ENCODE measurements at regions not wholly inside any gene's neighbourhood (a gene's known extent, or its start where the extent isn't known, plus 50 kb on each side); places are given as distances from the start of the nearest gene placed in this dataset.
"Not testable (repeated sequence)": the region's sequence is repeated elsewhere in the genome, so short reads cannot be mapped to it uniquely, and the experiment has no call there.

DNA sequence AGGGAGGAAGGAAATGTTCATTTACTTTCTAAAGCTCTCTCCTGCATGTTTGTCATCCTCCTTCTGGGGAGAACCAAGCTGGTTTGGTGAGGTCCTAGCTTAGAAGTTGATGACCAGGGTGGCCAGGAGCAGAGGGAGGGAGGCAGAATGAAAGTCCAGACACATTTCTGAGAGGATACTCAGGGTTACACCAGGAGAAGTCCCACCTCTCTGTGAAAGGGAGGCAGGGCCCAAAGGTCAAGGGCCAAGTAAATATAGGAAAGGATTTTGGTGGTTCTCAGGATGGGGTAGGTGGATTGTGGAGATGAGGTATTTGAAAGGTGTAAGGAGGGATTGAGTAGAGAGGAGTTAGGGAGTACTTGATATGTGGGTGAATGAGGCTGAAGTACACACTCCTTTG, 58.0 kb upstream of the FBXO11 start:
- no peak for DNase-seq (ENCODE audit: low read depth)

DNA sequence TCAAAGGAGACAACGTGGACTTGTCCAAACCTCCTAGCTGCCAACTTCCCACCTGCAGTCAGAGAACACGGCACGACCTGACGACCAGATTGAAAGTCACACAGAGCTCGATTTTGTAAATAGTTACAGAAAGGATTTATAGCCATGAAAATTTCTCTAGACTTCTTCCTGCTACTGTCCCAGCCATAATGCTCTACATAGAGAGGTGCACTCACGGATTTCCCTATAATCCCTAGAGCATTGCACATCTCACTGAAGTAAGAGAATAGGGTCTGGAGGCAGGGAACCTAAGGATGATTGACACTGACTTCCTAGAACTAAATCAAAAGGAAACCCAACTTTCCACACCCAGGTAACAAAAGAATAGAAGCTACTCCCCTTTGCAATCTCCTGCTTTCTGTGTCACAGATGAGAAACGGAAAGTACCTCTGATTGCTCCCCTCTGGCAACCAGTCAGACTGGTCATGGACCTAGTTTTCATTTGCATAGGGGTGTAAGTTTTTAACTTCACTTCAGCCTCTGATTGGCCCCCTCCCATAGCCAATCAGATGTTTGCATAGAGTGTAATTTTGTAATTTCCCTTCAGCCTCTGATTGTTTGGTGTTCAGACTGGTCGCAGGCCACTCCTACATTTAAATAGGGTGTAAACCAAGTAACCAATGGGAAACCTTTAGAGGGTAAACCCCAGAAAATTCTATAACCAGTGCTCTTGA, 58.6 kb upstream of the FBXO11 start:
- DNase-seq (ENCODE audit: low read depth), result no peak

DNA sequence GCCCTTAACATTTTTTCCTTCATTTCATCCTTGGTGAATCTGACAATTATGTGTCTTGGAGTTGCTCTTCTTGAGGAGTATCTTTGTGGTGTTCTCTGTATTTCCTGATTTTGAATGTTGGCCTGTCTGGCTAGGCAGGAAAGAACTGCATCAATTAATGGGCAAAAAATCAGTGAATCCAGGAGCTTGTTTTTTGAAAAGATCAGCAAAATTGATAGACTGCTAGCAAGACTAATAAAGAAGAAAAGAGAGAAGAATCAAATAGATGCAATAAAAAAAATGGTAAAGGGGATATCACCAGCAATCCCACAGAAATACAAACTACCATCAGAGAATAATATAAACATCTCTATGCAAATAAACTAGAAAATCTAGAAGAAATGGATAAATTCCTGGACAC, 70.4 kb upstream of the FBXO11 start:
- DNase-seq (ENCODE audit: low read depth), result not testable (repeated sequence)

DNA sequence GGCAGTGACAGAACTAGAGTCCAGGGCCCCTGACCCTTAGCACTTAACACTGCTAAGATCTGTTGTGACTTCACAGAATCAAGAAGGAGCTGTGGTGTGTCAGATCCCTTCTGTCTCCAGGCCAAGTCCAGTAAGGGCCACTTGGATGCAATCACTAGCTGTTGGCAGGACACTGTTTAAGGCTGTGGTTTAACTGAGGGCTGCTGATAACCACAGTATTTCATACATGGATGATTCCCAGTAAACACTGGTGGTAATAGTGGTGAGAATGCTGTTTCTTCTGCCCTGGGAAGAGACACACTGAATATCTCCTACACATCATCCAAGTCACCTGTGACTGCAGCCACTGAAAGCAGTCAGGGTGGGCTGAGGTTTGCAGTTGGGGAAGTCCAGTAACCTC, 77.7 kb upstream of the FBXO11 start:
- no peak for DNase-seq (ENCODE audit: low read depth)

DNA sequence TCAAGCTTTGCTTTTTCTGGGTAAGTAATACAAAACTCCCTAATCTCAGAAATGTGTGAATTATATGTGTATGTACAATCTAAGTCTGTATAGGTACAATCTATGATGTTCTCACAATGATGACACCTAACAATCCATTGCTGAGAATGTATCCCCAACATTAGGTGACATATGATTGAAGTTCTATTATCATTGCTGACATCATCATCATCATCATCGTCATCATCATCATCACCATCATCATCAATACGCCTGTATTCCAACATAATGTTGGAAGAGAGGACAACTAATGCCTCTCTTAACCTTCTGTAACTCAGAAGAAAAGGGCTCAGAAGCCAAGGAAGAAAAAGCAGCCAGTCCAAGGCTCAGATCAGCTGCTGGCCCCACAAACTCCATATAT, 84.2 kb upstream of the FBXO11 start:
- DNase-seq (ENCODE audit: low read depth), result no peak

DNA sequence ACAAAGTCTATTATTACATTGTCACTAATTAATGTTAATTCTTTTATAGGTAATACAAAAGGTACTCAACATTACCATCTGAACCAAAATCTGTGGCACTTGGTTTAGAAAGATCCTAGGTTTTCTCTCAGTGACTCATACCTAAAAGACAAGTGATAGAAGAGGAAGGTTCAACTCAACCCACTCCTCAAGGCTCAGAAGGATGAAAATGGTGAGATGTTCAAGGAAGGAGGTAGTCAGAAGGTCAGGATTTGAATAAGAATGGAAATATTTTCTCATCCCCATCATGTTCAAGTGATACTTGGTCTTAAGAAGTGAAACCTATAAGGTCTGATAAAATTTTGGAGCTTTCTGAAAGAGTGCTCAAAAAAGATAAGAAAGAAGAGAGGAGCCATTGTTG, 86.4 kb upstream of the FBXO11 start:
- DNase-seq (ENCODE audit: low read depth), result no peak

DNA sequence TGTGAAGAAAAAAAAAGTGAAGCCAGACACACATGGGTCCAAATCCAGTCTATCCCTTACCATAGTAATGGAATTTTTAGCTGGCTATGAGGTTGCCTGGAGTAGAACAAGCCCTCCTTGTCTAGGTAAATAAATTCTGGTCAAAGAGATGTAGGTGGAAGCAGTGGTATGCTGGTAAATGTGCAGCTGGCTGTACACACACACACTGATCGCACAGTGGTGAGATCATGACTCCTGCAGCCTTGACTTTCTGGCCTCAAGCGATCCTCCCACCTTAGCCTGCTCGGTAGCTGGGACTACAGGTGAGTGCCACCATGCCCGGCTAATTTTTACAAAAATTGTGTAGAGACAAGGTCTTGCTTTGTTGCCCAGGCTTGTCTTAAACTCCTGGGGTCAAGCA, 90.5 kb upstream of the FBXO11 start:
- no peak for DNase-seq (ENCODE audit: low read depth)

DNA sequence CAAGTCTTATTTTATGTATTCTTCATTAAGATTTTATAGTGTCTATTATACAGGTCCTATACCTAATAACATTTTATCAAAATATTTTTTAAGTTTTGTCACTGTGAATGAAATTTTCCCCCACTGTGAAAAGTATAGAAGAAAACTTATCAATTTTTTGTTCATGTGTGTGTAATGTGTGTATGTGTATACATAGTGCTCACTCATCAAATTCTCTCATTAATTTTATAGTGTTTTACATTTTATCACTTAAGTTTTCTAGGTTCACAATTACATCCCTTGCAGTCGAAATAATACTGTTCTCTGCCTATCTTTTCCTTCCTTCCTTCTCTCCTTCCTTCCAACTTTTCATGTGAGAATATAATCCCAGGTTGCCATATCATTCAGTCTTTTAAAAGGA, 93.2 kb upstream of the FBXO11 start:
- DNase-seq (ENCODE audit: low read depth), result no peak

DNA sequence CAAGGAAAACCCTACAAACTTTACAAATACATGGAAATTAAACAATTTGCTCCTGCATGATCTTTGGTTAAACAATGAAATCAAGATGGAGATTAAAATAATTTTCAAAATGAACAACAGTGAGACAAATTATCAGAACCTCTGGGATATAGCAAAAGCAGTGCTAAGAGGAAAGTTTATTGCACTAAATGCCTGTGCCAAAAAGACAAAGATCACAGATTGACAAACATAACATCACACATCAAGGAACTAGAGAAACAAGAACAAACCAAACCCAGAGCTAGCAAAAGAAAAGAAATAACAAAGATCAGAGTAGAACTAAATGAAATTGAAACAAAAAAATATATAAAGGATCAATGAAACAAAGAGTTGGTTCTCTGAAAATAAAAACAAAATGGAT, 95.2 kb upstream of the FBXO11 start:
- DNase-seq (ENCODE audit: low read depth), result no peak

DNA sequence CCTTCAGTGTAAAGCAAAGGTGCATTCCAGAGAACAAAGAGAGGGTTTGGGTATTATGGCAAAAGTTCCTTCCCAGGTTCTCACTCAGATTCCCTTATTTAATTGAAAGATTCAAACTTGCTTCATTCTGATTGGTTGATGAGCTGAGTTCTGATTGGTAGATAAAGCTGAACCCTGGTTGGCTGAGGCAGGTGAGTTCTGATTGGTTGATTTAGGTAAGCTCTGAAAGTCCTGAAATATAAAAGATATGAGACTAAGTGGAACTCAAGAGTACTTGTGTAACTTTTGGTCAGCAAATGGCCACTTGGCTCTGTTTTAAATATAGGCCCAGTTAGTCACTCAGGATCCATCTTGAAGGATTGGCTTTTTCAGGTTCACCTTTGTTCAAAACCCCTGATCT, 99.8 kb upstream of the FBXO11 start:
- no peak for DNase-seq (ENCODE audit: low read depth)

DNA sequence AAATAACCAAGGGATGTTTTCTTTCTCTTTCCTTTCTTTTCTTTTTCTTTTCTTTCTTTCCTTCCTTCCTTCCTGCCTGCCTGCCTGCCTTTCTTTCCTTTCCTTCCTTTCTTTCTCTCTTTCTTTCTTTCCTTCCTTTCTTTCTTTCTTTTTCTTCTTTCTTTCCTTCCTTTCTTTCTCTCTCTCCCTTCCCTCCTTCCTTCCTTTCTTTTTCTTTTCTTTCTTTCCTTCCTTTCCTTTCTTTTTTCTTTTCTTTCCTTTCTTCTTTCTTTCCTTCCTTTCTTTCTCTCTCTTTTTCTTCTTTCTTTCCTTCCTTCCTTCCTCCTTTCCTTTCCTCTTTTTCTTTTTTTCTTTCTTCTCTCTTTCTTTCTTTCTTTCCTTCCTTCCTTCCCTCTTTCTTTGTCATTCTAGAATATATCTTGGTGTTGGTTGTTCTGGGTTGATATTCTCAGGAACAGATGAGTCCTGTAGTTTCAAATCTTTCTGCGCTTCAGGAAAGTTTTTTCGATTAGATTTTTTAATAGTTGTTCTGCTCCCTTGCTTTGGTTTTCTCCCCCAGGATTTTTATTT, 101.5 kb upstream of the FBXO11 start:
- DNase-seq (ENCODE audit: low read depth), result no peak

DNA sequence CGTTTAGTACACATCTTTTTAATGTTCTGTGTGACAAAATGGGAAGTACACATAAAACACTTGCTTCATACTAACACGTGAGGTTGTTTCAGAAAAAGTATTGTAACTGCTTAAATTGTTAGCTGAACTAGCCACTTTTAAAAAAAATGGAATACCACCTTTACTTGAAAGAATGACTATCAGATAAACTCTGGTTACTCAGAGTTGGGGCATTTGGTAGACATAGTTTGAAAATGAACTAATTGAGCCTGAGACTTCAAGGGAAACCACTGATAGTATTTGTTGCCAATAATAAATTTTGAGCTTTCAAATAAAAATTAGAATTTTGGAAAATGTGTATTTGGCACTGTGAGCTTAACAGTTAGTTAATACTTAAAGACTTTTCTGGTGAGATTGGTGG, 103.0 kb upstream of the FBXO11 start:
- DNase-seq (ENCODE audit: low read depth), result no peak

DNA sequence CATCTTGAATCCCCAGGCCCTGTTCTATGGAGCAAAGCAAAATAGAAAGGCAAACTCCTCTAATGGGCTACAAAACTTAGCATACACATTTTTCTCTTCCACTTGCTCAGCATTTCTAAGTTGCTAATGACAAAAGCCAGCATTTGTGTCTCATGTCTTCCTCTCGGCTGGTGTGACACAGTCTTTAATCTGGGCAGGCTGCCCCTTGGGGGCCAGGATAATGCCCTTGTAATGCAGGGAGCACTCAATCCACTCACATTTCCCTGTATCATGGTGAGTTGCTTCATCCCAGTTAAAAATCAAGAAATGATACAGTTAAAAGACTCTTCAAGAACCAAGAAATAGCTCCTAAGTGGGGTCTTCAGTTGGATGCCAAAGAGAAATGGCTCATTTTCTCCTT, 109.1 kb upstream of the FBXO11 start:
- DNase-seq (ENCODE audit: low read depth), result no peak

DNA sequence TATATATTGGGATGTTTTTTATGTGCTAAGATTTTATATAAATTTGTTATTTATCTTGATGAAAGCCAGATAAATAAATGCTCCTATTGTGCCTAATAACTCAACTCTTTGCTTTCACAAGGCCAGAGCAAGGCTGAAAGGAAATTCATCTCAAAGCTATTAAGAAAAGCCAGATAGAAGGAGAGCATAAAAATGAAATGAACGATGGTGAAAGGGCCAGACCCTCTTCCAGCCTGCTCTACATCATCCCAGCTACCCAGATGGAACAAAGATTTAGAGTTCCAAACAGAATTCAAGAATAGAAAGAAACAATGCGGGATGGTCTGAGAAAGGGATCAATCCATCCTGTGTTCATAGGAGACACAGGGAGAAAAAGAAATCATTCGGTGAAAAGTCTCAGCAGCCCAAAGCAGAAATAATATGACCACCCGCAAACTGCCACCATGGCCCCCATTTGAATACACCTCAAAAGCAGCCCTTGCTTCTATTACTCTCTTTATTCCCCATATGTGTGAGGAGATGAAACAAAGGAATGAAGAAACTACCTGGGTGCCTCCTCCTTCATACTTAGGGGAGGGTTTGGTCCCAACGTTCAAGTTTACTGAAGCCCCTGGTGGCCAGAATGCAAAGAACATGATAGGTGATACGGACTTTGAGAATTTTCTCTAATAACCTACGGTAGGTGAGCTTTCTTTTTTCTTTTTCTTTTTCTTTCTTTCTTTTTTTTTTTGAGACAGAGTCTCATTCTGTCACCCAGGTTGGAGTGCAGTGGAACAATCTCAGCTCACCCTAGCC, 110.1 kb upstream of the FBXO11 start:
- peak; percentile 0 for DNase-seq (ENCODE audit: low read depth)

DNA sequence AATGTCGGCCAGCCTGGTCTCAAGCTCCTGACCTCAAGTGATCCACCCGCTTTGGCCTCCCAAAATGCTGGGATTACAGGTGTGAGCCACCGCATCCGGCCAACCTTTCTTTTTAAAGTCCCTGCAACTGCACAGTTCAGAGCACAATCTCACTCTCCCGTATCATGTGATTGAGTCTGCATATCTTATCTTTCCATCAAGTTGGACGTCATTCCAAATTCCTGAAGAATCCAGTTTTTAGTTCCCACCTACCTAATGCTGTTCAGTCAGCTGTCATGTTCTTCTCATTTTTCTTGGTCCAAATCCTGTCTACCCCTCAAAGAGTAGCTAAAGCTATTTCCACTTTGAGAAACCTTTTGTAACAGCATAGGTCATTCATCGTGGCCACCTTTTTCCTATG, 110.8 kb upstream of the FBXO11 start:
- no peak for DNase-seq (ENCODE audit: low read depth)

DNA sequence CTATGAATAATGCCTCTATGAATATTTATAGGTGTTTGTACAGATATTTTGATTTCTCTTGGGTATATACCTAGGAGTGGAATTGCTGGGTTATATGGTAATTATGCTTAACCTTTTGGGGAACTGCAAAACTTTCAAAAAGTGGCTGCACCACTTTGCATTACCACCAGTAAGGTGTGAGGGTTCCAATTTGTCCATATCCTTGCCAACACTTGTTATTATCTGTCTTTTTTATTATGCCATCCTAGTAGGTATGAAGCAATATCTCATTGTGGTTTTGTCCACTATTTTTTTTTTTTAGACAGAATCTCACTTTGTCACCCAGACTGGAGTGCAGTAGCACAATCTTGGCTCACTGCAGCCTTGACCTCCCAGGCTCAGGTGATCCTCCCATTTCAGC, 112.2 kb upstream of the FBXO11 start:
- no peak for DNase-seq (ENCODE audit: low read depth)

DNA sequence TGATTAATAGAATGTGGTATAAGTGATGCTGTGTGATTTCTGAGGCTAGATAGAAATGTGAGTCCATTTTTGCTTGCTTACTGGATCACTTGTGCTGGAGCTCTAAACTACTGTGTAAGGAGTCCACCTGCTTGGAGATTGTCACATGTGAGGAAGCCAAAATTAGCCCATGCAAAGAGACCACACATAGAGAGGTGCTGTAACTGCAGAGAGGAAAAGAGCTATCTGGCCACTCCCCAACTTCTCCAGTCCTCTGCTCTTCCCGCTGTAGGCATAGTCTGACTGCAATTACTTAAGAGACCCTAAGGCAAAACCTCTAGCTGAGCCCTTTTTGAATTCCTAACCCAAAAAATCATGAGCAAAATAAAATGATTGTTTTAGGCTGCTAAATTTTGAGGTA, 120.6 kb upstream of the FBXO11 start:
- DNase-seq (ENCODE audit: low read depth), result no peak

DNA sequence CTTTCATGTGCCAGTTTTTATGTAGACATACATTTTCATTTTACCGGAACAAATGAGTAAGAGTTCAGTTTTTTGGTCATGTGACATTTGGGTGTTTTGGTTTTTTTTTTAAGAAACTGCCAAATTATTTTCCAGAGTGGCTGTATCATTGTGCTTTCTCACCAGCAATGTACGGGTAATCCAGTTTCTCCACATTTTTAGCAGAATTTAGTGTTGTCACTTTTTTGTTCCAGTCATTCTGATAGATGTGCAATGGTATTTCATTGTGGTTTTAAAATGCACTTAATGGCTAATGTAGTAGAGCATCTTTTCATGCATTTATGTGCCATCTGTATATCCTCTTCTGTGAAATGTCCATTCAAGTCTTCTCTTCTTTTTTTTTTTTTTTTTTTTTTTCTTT, 126.5 kb upstream of the FBXO11 start:
- no peak for DNase-seq (ENCODE audit: low read depth)

DNA sequence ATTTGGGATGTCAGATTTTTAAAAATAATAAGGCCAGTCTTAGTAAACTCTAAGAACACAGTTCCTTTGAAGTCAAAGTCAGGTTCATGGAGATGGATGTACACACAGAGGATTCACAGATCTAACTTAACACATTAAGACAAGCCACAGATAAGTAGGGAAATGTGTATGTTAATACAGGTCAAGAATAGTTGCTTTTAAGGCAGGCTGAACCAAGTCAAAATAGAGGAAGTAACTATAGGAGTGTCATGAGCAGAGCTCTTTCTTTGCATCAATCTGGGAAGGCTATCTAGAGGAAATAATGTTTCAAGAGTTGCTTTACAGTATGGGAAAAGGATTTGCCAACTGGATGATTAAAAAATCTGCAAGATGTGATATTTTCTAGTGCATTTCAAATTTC, 128.0 kb upstream of the FBXO11 start:
- no peak for DNase-seq (ENCODE audit: low read depth)

DNA sequence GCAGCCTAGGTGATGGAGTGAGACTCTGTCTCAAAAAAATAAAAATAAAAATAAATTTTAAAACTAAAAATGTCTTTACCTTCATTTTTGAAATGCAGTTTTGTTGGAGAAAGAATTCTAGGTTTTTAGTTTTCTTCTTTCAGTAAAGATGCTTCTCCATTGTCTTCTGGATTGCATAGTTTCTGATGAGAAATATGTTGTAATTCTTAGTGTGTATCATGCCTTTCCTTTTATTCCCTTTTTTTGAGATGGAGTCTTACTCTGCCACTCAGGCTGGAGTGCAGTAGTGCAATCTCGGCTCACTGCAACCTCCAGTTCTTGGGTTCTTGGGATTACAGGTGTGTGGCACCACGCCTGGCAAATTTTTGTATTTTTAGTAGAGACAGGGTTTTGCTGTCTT, 130.0 kb upstream of the FBXO11 start:
- no peak for DNase-seq (ENCODE audit: low read depth)

DNA sequence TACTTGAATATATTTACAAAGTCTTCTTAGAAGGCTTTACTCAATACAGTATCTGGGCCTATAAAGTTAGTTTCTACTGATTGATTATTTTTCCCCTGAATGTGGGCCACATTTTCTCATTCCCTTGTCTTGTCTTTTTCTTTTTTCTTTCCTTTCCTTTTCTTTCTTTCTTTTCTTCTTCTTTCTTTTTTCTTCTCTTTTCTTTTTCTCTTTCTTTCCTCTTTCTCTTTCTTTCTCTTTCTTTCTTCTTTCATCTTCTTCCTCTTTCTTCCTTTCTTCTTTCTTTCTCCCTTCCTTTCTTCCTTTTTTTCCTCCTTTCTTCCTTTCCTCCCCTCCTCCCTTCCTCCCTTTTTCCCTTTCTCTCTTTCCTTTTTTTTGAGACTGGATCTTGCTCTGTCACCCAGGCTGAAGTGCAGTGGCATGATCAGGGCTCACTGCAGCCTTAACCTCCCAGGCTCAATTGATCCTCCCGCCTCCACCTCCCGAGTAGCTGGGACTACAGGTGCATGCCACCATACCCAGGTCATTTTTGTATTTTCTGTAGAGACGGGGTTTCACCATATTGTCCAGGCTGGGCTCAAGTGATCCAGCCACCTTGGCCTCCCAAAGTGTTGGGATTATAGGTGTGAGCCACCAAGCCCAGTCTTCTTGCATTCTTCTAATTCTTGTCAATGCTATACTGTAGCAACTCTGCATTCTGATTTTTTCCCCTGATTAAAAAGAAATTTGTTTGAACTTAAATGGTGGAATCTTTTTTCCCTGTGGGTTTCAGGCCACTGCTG, 133.1 kb upstream of the FBXO11 start:
- DNase-seq (ENCODE audit: low read depth), result no peak

DNA sequence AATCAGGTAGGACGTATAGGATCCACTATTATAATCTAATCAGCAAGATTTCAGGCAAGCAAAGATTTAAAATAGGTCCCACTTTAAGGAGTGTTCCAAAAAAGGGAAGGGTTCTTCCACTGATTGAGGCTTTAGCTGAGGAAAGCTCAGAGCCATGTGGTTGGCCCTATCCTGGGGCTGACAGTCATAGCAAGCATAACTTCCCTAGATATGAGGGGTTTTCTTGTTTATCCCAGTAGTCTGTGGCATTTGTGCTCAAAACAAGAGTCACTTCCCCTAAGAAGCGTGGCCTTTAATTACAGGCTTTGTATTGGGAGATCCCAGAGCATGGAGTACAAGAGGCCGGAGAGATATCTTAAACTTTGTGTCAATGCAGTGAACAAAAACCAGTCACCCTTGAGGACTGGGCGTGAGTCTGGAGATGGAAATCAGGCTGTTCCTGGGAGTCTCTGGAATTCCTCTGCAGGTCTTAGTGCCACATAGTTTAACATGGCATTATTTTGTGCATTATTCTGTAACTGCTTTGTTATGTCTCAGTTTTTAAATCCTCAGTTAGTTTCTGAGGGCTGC, 136.9 kb upstream of the FBXO11 start:
- DNase-seq (ENCODE audit: low read depth), result no peak

Measured in activated T-cell treated with anti-CD3 and anti-CD28 coated beads for 48 hours (primary cell).